Lower leg skin (tissue), 4 donors: ENCODE measurements at regions not wholly inside any gene's neighbourhood (a gene's known extent, or its start where the extent isn't known, plus 50 kb on each side); places are given as distances from the start of the nearest gene placed in this dataset.
"Not testable (repeated sequence)": the region's sequence is repeated elsewhere in the genome, so short reads cannot be mapped to it uniquely, and the experiment has no call there.

Experiments used
- DNase-seq, 2 donors: peaks; one replicate each; pipeline ENCODE4 v3.0.0-alpha.2; 2019; ENCODE audit warnings: low spot score in 2 of 2
- H3K4me3 ChIP-seq: fragments of 200-600 bp; sonication (generic); 2 replicates; pipeline ENCODE4 v1.5.1; 2017; ENCODE audit warnings: mild to moderate bottlenecking, low read depth; ENCODE audit not compliant: poor library complexity, severe bottlenecking
- CTCF ChIP-seq, 3 donors: fragments of 450-650 bp; IDR thresholded peaks; one replicate each; pipeline ENCODE4 v1.5.1; 2016; ENCODE audit warnings: antibody characterized with exemption in 3 of 3, mild to moderate bottlenecking in 3 of 3, moderate library complexity in 2 of 3
- POLR2A ChIP-seq, 2 donors: fragments of 450-650 bp; IDR thresholded peaks; one replicate each; pipeline ENCODE4 v1.6.1; 2016 to 2017; ENCODE audit warnings: antibody characterized with exemption in 2 of 2, mild to moderate bottlenecking in 1 of 2, moderate library complexity in 1 of 2
- WGBS, 2 donors: methylation state at CpG; one replicate each; pipeline ENCODE4 v1.1.5; 2018; 5-methylcytosine and 5-hydroxymethylcytosine counted together
- intact Hi-C: fragments of 100-400 bp; cut with DNase I; formaldehyde crosslinking; loops from one replicate; pipeline ENCODE4 v1.15.0; 2023; ENCODE audit warnings: low total_unique reads

- no peak overlapping the region for H3K4me3 ChIP-seq
- intact Hi-C loops = no loop called here
- WGBS, 2 donors = 48 to 63% methylated on average over 1 of the region's 1 CpG
- DNase-seq = no peak
- TF ChIP-seq POLR2A (IDR thresholded peaks at IDR 0.05) (no peak), CTCF (IDR thresholded peaks at IDR 0.05) (no peak)
These were observed 1004.9 kb upstream of the ZEB2 start for GRCh38 chr2:145524836-145525235.

DNA sequence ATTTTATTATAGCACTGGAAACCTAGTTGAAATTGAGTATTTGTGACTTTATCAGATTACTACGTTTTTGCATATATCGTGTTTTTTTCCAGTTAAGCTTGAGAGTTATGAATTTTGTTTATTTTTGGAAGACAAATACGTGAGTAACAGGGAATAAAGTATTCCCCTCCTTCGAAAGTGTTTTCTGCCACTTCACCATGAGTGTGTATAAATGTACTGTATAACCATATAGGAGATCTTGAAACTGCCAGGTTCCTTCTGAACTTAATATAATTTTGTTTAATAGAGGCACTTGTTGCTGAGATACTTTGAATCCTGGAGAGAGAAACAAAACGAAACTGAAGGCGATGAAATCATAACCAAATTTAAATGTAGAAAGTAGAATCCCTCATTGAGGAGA, 1004.4 kb upstream of the ZEB2 start:
- 84 to 89% methylated on average over 6 of the region's 6 CpGs for WGBS, 2 donors
- TF ChIP-seq CTCF (IDR thresholded peaks at IDR 0.05) (no peak), POLR2A (IDR thresholded peaks at IDR 0.05) (no peak)
- intact Hi-C loops = no loop called here

GRCh38 chr2:145519254-145519653, 999.3 kb upstream of the ZEB2 start:
- intact Hi-C loops, H3K4me3 ChIP-seq, DNase-seq: not testable (repeated sequence)
- WGBS, 2 donors = 94 to 97% methylated on average over 5 of the region's 5 CpGs

More for the DNA sequence above, 1004.4 kb upstream of the ZEB2 start:
- no peak for DNase-seq
- H3K4me3 ChIP-seq = no peak overlapping the region

GRCh38 chr2:145511946-145512345, 992.0 kb upstream of the ZEB2 start:
- 66% methylated on average over 4 of the region's 4 CpGs for WGBS, 2 donors
- intact Hi-C loops = no loop called here
- TF ChIP-seq POLR2A (IDR thresholded peaks at IDR 0.05) (no peak), CTCF (IDR thresholded peaks at IDR 0.05) (no peak)
- H3K4me3 ChIP-seq = no peak overlapping the region
- DNase-seq = no peak

- no peak overlapping the region for H3K4me3 ChIP-seq
- TF ChIP-seq POLR2A (IDR thresholded peaks at IDR 0.05) (no peak), CTCF (IDR thresholded peaks at IDR 0.05) (no peak)
- WGBS, 2 donors = 74 to 80% methylated on average over 3 of the region's 3 CpGs
- intact Hi-C loops = no loop called here
- DNase-seq = no peak
These were observed 983.6 kb upstream of the ZEB2 start for GRCh38 chr2:145503511-145503910.

- intact Hi-C loops = no loop called here
- no peak for DNase-seq
- H3K4me3 ChIP-seq = no peak overlapping the region
- 77 to 82% methylated on average over 3 of the region's 3 CpGs for WGBS, 2 donors
- TF ChIP-seq POLR2A (IDR thresholded peaks at IDR 0.05) (no peak), CTCF (IDR thresholded peaks at IDR 0.05) (no peak)
These were observed 982.0 kb upstream of the ZEB2 start for GRCh38 chr2:145501920-145502319.
